Esophagus muscularis mucosa (tissue), 4 donors: ENCODE measurements at regions not wholly inside any gene's neighbourhood (a gene's known extent, or its start where the extent isn't known, plus 50 kb on each side); places are given as distances from the start of the nearest gene placed in this dataset.
"Not testable (repeated sequence)": the region's sequence is repeated elsewhere in the genome, so short reads cannot be mapped to it uniquely, and the experiment has no call there.

Experiments used
- EP300 ChIP-seq: sonication (generic); formaldehyde crosslinking; IDR thresholded peaks from one replicate; pipeline ENCODE4 v1.6.1; 2017; ENCODE audit warnings: antibody characterized with exemption
- POLR2A ChIP-seq: fragments of 450-650 bp; IDR thresholded peaks from one replicate; pipeline ENCODE4 v1.6.1; 2017; ENCODE audit warnings: antibody characterized with exemption, moderate library complexity, mild to moderate bottlenecking, low read depth
- POLR2AphosphoS5 ChIP-seq, 2 donors: sonication (generic); formaldehyde crosslinking; IDR thresholded peaks; one replicate each; pipeline ENCODE4 v1.6.1; 2017; ENCODE audit warnings: antibody characterized with exemption in 2 of 2
- TF ChIP-seq, protein P1 (sequence below), 3 experiments: fragments of 200-600 bp in 2 of 3; fragments of 450-650 bp in 1 of 3; sonication (generic) in 2 of 3; IDR thresholded peaks; one replicate each; pipeline ENCODE4 v1.5.1; 2017 to 2019; ENCODE audit warnings: antibody characterized with exemption in 3 of 3, mild to moderate bottlenecking in 2 of 3, moderate library complexity in 1 of 3

DNA sequence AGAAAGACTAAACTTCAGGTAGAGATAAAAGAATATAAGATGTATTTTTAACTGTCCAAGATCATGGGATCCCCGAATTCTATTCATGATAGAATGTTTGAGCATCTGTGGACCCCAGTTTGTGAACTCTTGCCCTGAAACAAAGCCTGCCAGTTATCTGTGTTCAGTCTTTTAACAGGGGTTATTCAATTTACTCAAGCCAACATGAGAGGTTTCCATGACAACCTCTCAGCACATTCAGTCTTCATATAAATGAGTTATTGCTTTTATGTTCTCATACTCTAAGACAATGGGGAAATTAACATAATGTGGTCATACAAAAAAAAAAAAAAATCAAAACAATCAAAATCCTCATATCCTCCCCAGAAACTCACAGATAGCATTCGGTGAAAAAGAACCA is 130.1 kb downstream of the NPIPA5 start:
- TF ChIP-seq, protein P1, sequence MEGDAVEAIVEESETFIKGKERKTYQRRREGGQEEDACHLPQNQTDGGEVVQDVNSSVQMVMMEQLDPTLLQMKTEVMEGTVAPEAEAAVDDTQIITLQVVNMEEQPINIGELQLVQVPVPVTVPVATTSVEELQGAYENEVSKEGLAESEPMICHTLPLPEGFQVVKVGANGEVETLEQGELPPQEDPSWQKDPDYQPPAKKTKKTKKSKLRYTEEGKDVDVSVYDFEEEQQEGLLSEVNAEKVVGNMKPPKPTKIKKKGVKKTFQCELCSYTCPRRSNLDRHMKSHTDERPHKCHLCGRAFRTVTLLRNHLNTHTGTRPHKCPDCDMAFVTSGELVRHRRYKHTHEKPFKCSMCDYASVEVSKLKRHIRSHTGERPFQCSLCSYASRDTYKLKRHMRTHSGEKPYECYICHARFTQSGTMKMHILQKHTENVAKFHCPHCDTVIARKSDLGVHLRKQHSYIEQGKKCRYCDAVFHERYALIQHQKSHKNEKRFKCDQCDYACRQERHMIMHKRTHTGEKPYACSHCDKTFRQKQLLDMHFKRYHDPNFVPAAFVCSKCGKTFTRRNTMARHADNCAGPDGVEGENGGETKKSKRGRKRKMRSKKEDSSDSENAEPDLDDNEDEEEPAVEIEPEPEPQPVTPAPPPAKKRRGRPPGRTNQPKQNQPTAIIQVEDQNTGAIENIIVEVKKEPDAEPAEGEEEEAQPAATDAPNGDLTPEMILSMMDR (IDR thresholded peaks at IDR 0.05): not testable (repeated sequence)
- TF ChIP-seq POLR2A; EP300; POLR2AphosphoS5 (IDR thresholded peaks at IDR 0.05): not testable (repeated sequence)
